Activated naive CD8-positive, alpha-beta T cell (primary cell): ENCODE measurements at regions not wholly inside any gene's neighbourhood (a gene's known extent, or its start where the extent isn't known, plus 50 kb on each side); places are given as distances from the start of the nearest gene placed in this dataset.

ENCODE experiments used
- H3K27ac Mint-ChIP-seq: one replicate; pipeline ENCODE4 v1.8.0; 2021; ENCODE audit warnings: mixed read lengths
- H3K27me3 Mint-ChIP-seq: one replicate; pipeline ENCODE4 v1.8.0; 2021; ENCODE audit warnings: mixed read lengths
- H3K36me3 Mint-ChIP-seq: one replicate; pipeline ENCODE4 v1.8.0; 2021; ENCODE audit warnings: mixed read lengths
- H3K4me1 Mint-ChIP-seq: one replicate; pipeline ENCODE4 v1.8.0; 2021; ENCODE audit warnings: low read depth, mixed read lengths
- H3K4me3 Mint-ChIP-seq: one replicate; pipeline ENCODE4 v1.8.0; 2021; ENCODE audit warnings: mild to moderate bottlenecking, mixed read lengths
- H3K9me3 Mint-ChIP-seq: one replicate; pipeline ENCODE4 v1.8.0; 2021; ENCODE audit warnings: low read depth, mixed read lengths

DNA sequence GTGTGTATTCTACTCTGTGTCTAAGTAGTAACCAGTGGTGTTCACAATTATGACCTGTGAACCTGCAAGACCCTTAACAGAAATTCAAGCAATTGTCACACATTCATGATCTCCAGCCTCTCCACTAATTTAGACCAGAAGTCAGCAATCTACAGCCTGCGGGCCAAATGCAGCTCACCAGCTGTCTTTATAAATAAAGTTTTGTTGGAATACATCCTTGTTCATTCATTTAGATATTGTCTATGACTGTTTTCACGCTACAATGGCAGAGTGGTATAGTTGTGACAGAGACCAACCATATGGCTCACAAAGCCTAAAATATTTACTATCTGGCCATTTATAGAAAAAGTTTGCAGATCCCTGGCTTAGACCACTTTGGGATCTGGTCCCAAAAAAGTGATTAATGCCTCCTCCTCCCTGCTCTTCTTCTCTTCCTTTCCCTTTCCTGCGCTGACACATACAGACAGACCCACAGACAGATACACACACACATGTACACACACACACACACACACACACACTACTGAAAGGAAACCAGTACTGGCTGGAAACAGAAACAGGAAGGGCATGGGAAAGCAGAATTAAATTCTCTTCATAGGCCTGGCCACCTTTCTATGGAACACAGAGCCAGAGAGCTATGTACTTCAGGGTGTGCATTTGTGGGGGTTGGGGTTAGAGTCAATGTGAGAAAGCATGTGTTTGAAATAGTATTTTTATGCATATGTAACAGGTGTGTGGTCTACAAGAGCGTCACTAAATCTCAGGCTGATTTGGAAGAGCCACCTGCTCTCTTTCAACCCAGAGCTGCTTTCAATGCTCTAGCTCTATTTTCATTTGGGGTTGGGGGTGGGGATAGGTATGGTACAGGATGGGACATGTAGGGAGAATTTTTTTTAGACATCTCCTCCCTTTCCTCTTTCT lies 49.7 kb upstream of the TMEM164 start:
- Mint-ChIP-seq H3K9me3 (no peaks in the 10 kb centered on the region), H3K27me3 (no peaks in the 10 kb centered on the region), H3K27ac (no peak overlapping the region), H3K4me1 (peaks cover 1% of the 10 kb centered on the region), H3K36me3 (no peaks in the 10 kb centered on the region), H3K4me3 (no peak overlapping the region)
